ENCODE measurements at regions not wholly inside any gene's neighbourhood (a gene's known extent, or its start where the extent isn't known, plus 50 kb on each side); places are given as distances from the start of the nearest gene placed in this dataset.

GRCh38 chr7:125201002-125201401 lies 271.4 kb upstream of the POT1 start:
- Histone ChIP-seq H3K4me3 (no peak overlapping the region), H3K27me3 (ENCODE audit: insufficient read depth) (no peaks in the 10 kb centered on the region), H3K4me1 (ENCODE audit: insufficient read depth) (peaks cover 38% of the 10 kb centered on the region), H3K9me2 (ENCODE audit: insufficient read depth) (no peaks in the 10 kb centered on the region), H2AFZ (no peak overlapping the region), H3K4me2 (no peak overlapping the region), H3F3A (replicated peaks; ENCODE audit: low read depth) (no peaks in the 10 kb centered on the region), H4K20me1 (replicated peaks; ENCODE audit: insufficient read depth) (no peaks in the 10 kb centered on the region), H3K27ac (ENCODE audit: low read depth) (no peak overlapping the region), H3K79me2 (replicated peaks; ENCODE audit: insufficient read depth) (no peaks in the 10 kb centered on the region), H3K36me3 (ENCODE audit: insufficient read depth) (no peaks in the 10 kb centered on the region)
- no peak overlapping the region for H3K4me3 Mint-ChIP-seq
- no peak for ATAC-seq
- no peaks in the 10 kb centered on the region for H3K36me3 Mint-ChIP-seq (ENCODE audit: low read depth)
- H3K27ac Mint-ChIP-seq: no peak overlapping the region
- H3K9me3 Mint-ChIP-seq: no peaks in the 10 kb centered on the region
- peaks cover 28% of the 10 kb centered on the region; the same call in 2 of the 3 replicates for H3K4me1 Mint-ChIP-seq
- DNase-seq (ENCODE audit: low spot score): no peak
- H3K27me3 Mint-ChIP-seq (ENCODE audit: insufficient read depth, low read depth, poor library complexity): peaks cover 2% of the 10 kb centered on the region
- TF ChIP-seq ZNF331 (CRISPR knock-in tag; IDR thresholded peaks at IDR 0.05; ENCODE audit: low read depth) (no peak), ZNF462 (CRISPR knock-in tag; IDR thresholded peaks at IDR 0.05) (no peak), REST (IDR thresholded peaks at IDR 0.05; ENCODE audit: unreplicated experiment) (no peak), NANOG (IDR thresholded peaks at IDR 0.05; ENCODE audit: borderline replicate concordance) (no peak), STAT1 (IDR thresholded peaks at IDR 0.05; ENCODE audit: unreplicated experiment) (no peak), ZNF114 (CRISPR knock-in tag; IDR thresholded peaks at IDR 0.05) (no peak), CTCF (conservative IDR thresholded peaks at IDR 0.05; ENCODE audit: low read depth in 2 of 2) (no peak)

Measured in GM23338 (cell line).